ENCODE measurements at regions not wholly inside any gene's neighbourhood (a gene's known extent, or its start where the extent isn't known, plus 50 kb on each side); places are given as distances from the start of the nearest gene placed in this dataset.

DNA sequence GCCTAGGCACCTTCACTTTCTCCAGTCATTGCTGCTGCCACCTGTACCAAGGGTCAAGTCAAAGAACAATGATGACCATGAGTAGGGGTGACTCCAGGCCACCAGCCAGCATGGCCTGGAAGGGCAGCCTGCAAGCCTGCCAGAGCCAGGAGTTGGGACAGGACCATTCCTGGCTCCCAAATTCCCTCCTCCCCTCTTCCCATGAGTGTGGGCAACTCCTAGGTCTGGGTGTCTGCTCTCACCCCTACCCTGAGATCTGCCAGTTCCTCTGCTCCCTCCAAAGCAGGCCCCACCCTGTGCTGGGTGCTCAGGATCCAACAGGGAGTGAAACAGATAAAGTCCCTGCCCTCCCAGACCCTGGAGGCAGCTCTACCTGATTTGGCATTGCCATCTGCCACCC lies 125.8 kb upstream of the NANOS1 start:
- no peak for TF ChIP-seq POLR2A (IDR thresholded peaks at IDR 0.05)
- TF ChIP-seq, protein P1, sequence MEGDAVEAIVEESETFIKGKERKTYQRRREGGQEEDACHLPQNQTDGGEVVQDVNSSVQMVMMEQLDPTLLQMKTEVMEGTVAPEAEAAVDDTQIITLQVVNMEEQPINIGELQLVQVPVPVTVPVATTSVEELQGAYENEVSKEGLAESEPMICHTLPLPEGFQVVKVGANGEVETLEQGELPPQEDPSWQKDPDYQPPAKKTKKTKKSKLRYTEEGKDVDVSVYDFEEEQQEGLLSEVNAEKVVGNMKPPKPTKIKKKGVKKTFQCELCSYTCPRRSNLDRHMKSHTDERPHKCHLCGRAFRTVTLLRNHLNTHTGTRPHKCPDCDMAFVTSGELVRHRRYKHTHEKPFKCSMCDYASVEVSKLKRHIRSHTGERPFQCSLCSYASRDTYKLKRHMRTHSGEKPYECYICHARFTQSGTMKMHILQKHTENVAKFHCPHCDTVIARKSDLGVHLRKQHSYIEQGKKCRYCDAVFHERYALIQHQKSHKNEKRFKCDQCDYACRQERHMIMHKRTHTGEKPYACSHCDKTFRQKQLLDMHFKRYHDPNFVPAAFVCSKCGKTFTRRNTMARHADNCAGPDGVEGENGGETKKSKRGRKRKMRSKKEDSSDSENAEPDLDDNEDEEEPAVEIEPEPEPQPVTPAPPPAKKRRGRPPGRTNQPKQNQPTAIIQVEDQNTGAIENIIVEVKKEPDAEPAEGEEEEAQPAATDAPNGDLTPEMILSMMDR (IDR thresholded peaks at IDR 0.05): no peak
- no peak for TF ChIP-seq POLR2AphosphoS5 (IDR thresholded peaks at IDR 0.05)
- no peak for TF ChIP-seq EP300 (IDR thresholded peaks at IDR 0.05)
